Spleen (tissue), 11 donors: ENCODE measurements at regions not wholly inside any gene's neighbourhood (a gene's known extent, or its start where the extent isn't known, plus 50 kb on each side); places are given as distances from the start of the nearest gene placed in this dataset.

Experiments
- DNase-seq: peaks from one replicate; pipeline ENCODE4 v3.0.0-alpha.2; 2020
- H3K27ac ChIP-seq, 8 donors: fragments of 200-600 bp; sonication (generic) in 7 of 8; 1 replicate in 4 of 8; 2 replicates in 4 of 8; pipeline versions ENCODE4 v1.5.0 to v1.8.0; 2016 to 2021; ENCODE audit warnings: inconsistent platforms in 4 of 8, mild to moderate bottlenecking in 4 of 8, moderate library complexity in 1 of 8
- H3K27me3 ChIP-seq, 7 donors: fragments of 200-600 bp; sonication (generic) in 6 of 7; replicated peaks in 1 of 7; 1 replicate in 4 of 7; 2 replicates in 3 of 7; pipeline versions ENCODE4 v1.5.0 to v1.8.0; 2016 to 2021; ENCODE audit warnings: inconsistent platforms in 3 of 7, mild to moderate bottlenecking in 1 of 7
- H3K36me3 ChIP-seq, 6 donors: fragments of 200-600 bp; sonication (generic) in 5 of 6; 1 replicate in 4 of 6; 2 replicates in 2 of 6; pipeline versions ENCODE4 v1.5.0 to v1.8.0; 2016 to 2021; ENCODE audit warnings: inconsistent platforms in 2 of 6
- H3K4me1 ChIP-seq, 6 donors: fragments of 200-600 bp; sonication (generic) in 5 of 6; 1 replicate in 3 of 6; 2 replicates in 3 of 6; pipeline versions ENCODE4 v1.5.0 to v1.8.0; 2016 to 2021; ENCODE audit warnings: inconsistent platforms in 3 of 6
- H3K4me3 ChIP-seq, 8 donors: fragments of 200-600 bp; sonication (generic) in 7 of 8; 1 replicate in 4 of 8; 2 replicates in 4 of 8; pipeline versions ENCODE4 v1.5.0 to v1.8.0; 2016 to 2021; ENCODE audit warnings: inconsistent platforms in 4 of 8, mild to moderate bottlenecking in 4 of 8, moderate library complexity in 2 of 8
- H3K9me3 ChIP-seq, 8 donors: fragments of 200-600 bp; sonication (generic) in 7 of 8; 1 replicate in 4 of 8; 2 replicates in 4 of 8; pipeline versions ENCODE4 v1.5.0 to v1.8.0; 2016 to 2021; ENCODE audit warnings: inconsistent platforms in 4 of 8
- CTCF ChIP-seq, 11 experiments: fragments of 200-600 bp in 7 of 11; fragments of 450-650 bp in 4 of 11; sonication (generic) in 4 of 11; IDR thresholded peaks in 8 of 11; conservative IDR thresholded peaks in 3 of 11; 1 replicate in 7 of 11; 2 replicates in 4 of 11; pipeline versions ENCODE4 v1.4.0 to v1.8.0; 2016 to 2021; ENCODE audit warnings: antibody characterized with exemption in 11 of 11, inconsistent platforms in 4 of 11, mild to moderate bottlenecking in 1 of 11
- POLR2A ChIP-seq, 3 donors: fragments of 450-650 bp; IDR thresholded peaks; one replicate each; pipeline ENCODE4 v1.5.1; 2017; ENCODE audit warnings: antibody characterized with exemption in 3 of 3, mild to moderate bottlenecking in 1 of 3
- POLR2AphosphoS5 ChIP-seq, 3 donors: sonication (generic); formaldehyde crosslinking; IDR thresholded peaks; one replicate each; pipeline ENCODE4 v1.5.1; 2017; ENCODE audit warnings: antibody characterized with exemption in 3 of 3
- WGBS, 5 donors: extraction: QIAGEN DNeasy Blood & Tissue Kit in 3 of 5; methylation state at CpG; one replicate each; pipeline versions ENCODE4 v1.1.5 to v1.1.7; 2013 to 2018; 5-methylcytosine and 5-hydroxymethylcytosine counted together
- intact Hi-C: fragments of 100-400 bp; cut with DNase I; formaldehyde crosslinking; loops from one replicate; pipeline ENCODE4 v1.15.0; 2023; ENCODE audit warnings: low total_unique reads
- donor health status: healthy with polysubstance abuse.
- donor health status: DM: no; HTN: no; CAD: no; lungs with moderate emphysema.
- donor health status: DM: no; HTN: no; CAD: no.
- donor health status: Bipolar disorder and iron deficiency.
- donor health status: healthy.
- donor health status: DM: no; HTN: no; CAD: no.
- donor health status: DM: yes; HTN: yes; CAD: no.

- no peak for TF ChIP-seq POLR2A (IDR thresholded peaks at IDR 0.05)
- TF ChIP-seq CTCF (IDR thresholded peaks at IDR 0.05 in 8 of 11, conservative IDR thresholded peaks at IDR 0.05 in 3 of 11), result no peak
- 77 to 84% (median 79%) methylated on average over 7 of the region's 7 CpGs for WGBS, 5 donors
- no peak overlapping the region for H3K4me3 ChIP-seq
- H3K36me3 ChIP-seq, result no peaks in the 10 kb centered on the region
- peaks cover 0 to 13% (median 5%) of the 10 kb centered on the region in 8 donors for H3K9me3 ChIP-seq
- no peaks in the 10 kb centered on the region for H3K27me3 ChIP-seq
- H3K27ac ChIP-seq, result no peak overlapping the region
- intact Hi-C loops, result no loop called here
- no peak for DNase-seq
- no peaks in the 10 kb centered on the region for H3K4me1 ChIP-seq
Measured at GRCh38 chr5:110063640-110064602, 374.2 kb downstream of the MAN2A1 start.

- Histone ChIP-seq H3K4me1 (no peaks in the 10 kb centered on the region), H3K27ac (no peak overlapping the region), H3K27me3 (no peaks in the 10 kb centered on the region), H3K36me3 (no peaks in the 10 kb centered on the region), H3K4me3 (no peak overlapping the region), H3K9me3 (peaks cover 0 to 17% (median 6%) of the 10 kb centered on the region in 8 donors)
- WGBS, 5 donors, result 56 to 72% (median 59%) methylated on average over 4 of the region's 4 CpGs
- TF ChIP-seq POLR2A (IDR thresholded peaks at IDR 0.05) (no peak), POLR2AphosphoS5 (IDR thresholded peaks at IDR 0.05) (no peak), CTCF (IDR thresholded peaks at IDR 0.05 in 8 of 11, conservative IDR thresholded peaks at IDR 0.05 in 3 of 11) (no peak)
- no peak for DNase-seq
- intact Hi-C loops, result no loop called here
Measured at GRCh38 chr5:110064603-110065268, 375.0 kb downstream of the MAN2A1 start.

GRCh38 chr5:110070836-110071235 is 381.1 kb downstream of the MAN2A1 start:
- no peak for TF ChIP-seq POLR2A (IDR thresholded peaks at IDR 0.05)
- no peak for TF ChIP-seq CTCF (IDR thresholded peaks at IDR 0.05 in 8 of 11, conservative IDR thresholded peaks at IDR 0.05 in 3 of 11)
- no peak for TF ChIP-seq POLR2AphosphoS5 (IDR thresholded peaks at IDR 0.05)
- Histone ChIP-seq H3K27ac (no peak overlapping the region), H3K4me1 (no peaks in the 10 kb centered on the region), H3K27me3 (no peaks in the 10 kb centered on the region), H3K9me3 (peaks cover 0 to 64% (median 29%) of the 10 kb centered on the region in 8 donors), H3K36me3 (no peaks in the 10 kb centered on the region), H3K4me3 (no peak overlapping the region)
- 80 to 94% (median 88%) methylated on average over 4 of the region's 4 CpGs for WGBS, 5 donors
- intact Hi-C loops, result no loop called here
- DNase-seq, result no peak

- no peak overlapping the region for H3K4me3 ChIP-seq
- no peaks in the 10 kb centered on the region for H3K36me3 ChIP-seq
- peaks cover 0 to 64% (median 29%) of the 10 kb centered on the region in 8 donors for H3K9me3 ChIP-seq
- no peak for TF ChIP-seq POLR2AphosphoS5 (IDR thresholded peaks at IDR 0.05)
- no peak for TF ChIP-seq POLR2A (IDR thresholded peaks at IDR 0.05)
- TF ChIP-seq CTCF (IDR thresholded peaks at IDR 0.05 in 8 of 11, conservative IDR thresholded peaks at IDR 0.05 in 3 of 11), result no peak
- no peaks in the 10 kb centered on the region for H3K27me3 ChIP-seq
- H3K27ac ChIP-seq, result no peak overlapping the region
- intact Hi-C loops, result no loop called here
- no peak for DNase-seq
- H3K4me1 ChIP-seq, result no peaks in the 10 kb centered on the region
Measured at GRCh38 chr5:110072651-110073050, 382.9 kb downstream of the MAN2A1 start.
